T-cell (primary cell): ENCODE measurements at regions not wholly inside any gene's neighbourhood (a gene's known extent, or its start where the extent isn't known, plus 50 kb on each side); places are given as distances from the start of the nearest gene placed in this dataset.

Source experiments
- ATAC-seq, 4 experiments: fragments of 200-7000 bp in 3 of 4; fragments of 150-1000 bp in 1 of 4; cut with Tn5 transposase; replicated peaks in 1 of 4; 1 replicate in 3 of 4; 2 replicates in 1 of 4; pipeline ENCODE4 v1.10.0; 2021; ENCODE audit warnings: moderate library complexity in 3 of 4, mild to moderate bottlenecking in 2 of 4, moderate number of reproducible peaks in 1 of 4
- CTCF ChIA-PET, 2 donors: fragments of 300-600 bp; sonication (Branson Sonifier 250); formaldehyde crosslinking; loops; one replicate each; lab custom pipeline; 2022; ENCODE audit warnings: antibody characterized with exemption in 2 of 2; lab: Charles Lee
- POLR2A ChIA-PET, 2 donors: fragments of 300-600 bp; sonication (Branson Sonifier 250); formaldehyde crosslinking; loops; one replicate each; lab custom pipeline; 2022; ENCODE audit warnings: antibody characterized with exemption in 2 of 2; lab: Charles Lee
- DNase-seq, 35 experiments: peaks; one replicate each; pipeline versions ENCODE4 v3.0.0 to v3.0.0-alpha.2; 2013 to 2023
- H3K27ac ChIP-seq: one replicate; pipeline ENCODE4 v1.5.1; 2013; ENCODE audit warnings: low read length
- H3K27me3 ChIP-seq, 2 experiments: replicated peaks in 1 of 2; 1 replicate in 1 of 2; 2 replicates in 1 of 2; pipeline versions ENCODE4 v1.6.1 to v1.7.0; 2013; ENCODE audit warnings: low read length in 1 of 2, mixed read lengths in 1 of 2; ENCODE audit not compliant: control insufficient read depth in 2 of 2, insufficient read depth in 2 of 2; ENCODE audit errors: extremely low read depth in 1 of 2
- H3K36me3 ChIP-seq, 2 donors: 1 replicate in 1 of 2; 2 replicates in 1 of 2; pipeline versions ENCODE4 v1.6.1 to v1.7.0; 2013; ENCODE audit warnings: low read length in 1 of 2; ENCODE audit not compliant: control insufficient read depth in 2 of 2, insufficient read depth in 1 of 2; ENCODE audit errors: extremely low read depth in 1 of 2
- H3K4me1 ChIP-seq, 2 experiments: 1 replicate in 1 of 2; 2 replicates in 1 of 2; pipeline versions ENCODE4 v1.6.1 to v1.7.0; 2013; ENCODE audit warnings: low read length in 2 of 2, mixed read lengths in 1 of 2; ENCODE audit not compliant: insufficient read depth in 2 of 2, control insufficient read depth in 1 of 2; ENCODE audit errors: extremely low read depth in 1 of 2
- H3K4me3 ChIP-seq, 2 donors: 1 replicate in 1 of 2; 2 replicates in 1 of 2; pipeline versions ENCODE4 v1.5.1 to v1.7.0; 2013; ENCODE audit warnings: mild to moderate bottlenecking in 2 of 2, low read length in 1 of 2, moderate library complexity in 1 of 2; ENCODE audit not compliant: control insufficient read depth in 1 of 2; ENCODE audit errors: extremely low read depth in 1 of 2
- H3K9me3 ChIP-seq: 2 replicates; pipeline ENCODE4 v1.7.0; 2013
- H3K27ac Mint-ChIP-seq, 2 donors: one replicate each; pipeline ENCODE4 v1.8.0; 2020 to 2021; ENCODE audit warnings: mild to moderate bottlenecking in 2 of 2, mixed read lengths in 2 of 2
- H3K27me3 Mint-ChIP-seq, 2 donors: one replicate each; pipeline ENCODE4 v1.8.0; 2021 to 2022; ENCODE audit warnings: mixed read lengths in 2 of 2
- H3K36me3 Mint-ChIP-seq: one replicate; pipeline ENCODE4 v1.8.0; 2021; ENCODE audit warnings: mixed read lengths
- H3K4me1 Mint-ChIP-seq, 3 donors: one replicate each; pipeline ENCODE4 v1.8.0; 2020 to 2022; ENCODE audit warnings: mixed read lengths in 3 of 3, mild to moderate bottlenecking in 1 of 3
- H3K4me3 Mint-ChIP-seq, 3 donors: one replicate each; pipeline ENCODE4 v1.8.0; 2020 to 2022; ENCODE audit warnings: mild to moderate bottlenecking in 3 of 3, mixed read lengths in 3 of 3, moderate library complexity in 3 of 3
- H3K9me3 Mint-ChIP-seq, 3 donors: one replicate each; pipeline ENCODE4 v1.8.0; 2020 to 2022; ENCODE audit warnings: mixed read lengths in 3 of 3
- WGBS: methylation state at CpG from one replicate; pipeline ENCODE4 v1.1.5; 2013; ENCODE audit warnings: missing lambda C conversion rate; ENCODE audit not compliant: insufficient coverage; 5-methylcytosine and 5-hydroxymethylcytosine counted together

DNA sequence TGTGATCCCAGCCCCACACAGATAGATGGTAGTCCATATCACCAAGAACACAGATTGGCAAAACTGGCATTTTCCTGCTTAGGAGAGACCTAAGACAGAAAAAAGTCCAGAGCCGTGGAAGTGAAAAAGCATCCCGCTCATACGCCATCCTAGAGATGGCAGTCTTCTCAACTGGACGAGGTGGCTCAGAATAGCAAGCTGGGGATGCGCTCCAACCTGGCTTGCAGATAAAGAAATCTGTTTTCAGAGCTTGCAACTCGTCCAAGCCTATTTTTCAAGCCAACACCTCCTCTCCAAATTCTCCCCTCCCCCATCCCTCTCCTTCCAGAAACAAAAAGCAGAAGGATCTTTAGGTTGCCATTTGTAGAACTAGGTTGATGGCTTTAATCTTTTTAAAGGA lies 74.3 kb upstream of the OTX2 start:
- Mint-ChIP-seq H3K4me3 (no peak overlapping the region), H3K27me3 (peaks cover 21 to 41% of the 10 kb centered on the region in 2 donors)
- DNase-seq: no peak

DNA sequence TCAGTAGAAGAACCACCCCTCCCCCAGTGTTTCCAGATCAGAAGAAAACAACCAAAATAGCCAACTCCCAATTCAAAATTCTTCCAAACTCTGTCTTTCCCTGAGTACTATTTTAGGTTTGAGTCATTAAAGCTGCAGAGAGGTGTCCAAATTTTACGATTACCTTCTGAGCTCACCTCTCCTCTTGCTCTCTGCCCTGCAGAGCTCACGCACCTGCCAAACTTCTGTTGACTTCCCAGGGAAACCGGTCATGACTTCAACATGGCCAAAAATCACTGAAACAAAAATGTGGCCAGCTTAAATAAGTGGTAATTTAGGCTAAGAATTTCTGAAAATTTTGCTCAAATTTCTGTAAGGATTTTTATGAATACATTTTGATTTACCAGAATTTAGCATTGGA lies 70.9 kb upstream of the OTX2 start:
- no peak overlapping the region for H3K4me3 ChIP-seq
- H3K9me3 ChIP-seq: no peaks in the 10 kb centered on the region
- no CpG with 5 or more reads among the region's 3 CpGs for WGBS
- H3K27me3 Mint-ChIP-seq: peaks cover 15 to 34% of the 10 kb centered on the region in 2 donors
- no peaks in the 10 kb centered on the region for H3K4me1 Mint-ChIP-seq
- H3K27me3 ChIP-seq: peaks cover 5 to 7% of the 10 kb centered on the region in 2 experiments
- peaks cover 0 to 7% (median 0%) of the 10 kb centered on the region in 3 donors for H3K9me3 Mint-ChIP-seq
- no peaks in the 10 kb centered on the region for H3K4me1 ChIP-seq
- no peak overlapping the region for H3K27ac ChIP-seq
- H3K36me3 Mint-ChIP-seq: no peaks in the 10 kb centered on the region
- POLR2A ChIA-PET: no interaction called here
- H3K27ac Mint-ChIP-seq: no peak overlapping the region
- H3K4me3 Mint-ChIP-seq: no peak overlapping the region
- no peak for ATAC-seq
- DNase-seq: no peak
- CTCF ChIA-PET: no interaction called here
- H3K36me3 ChIP-seq: no peaks in the 10 kb centered on the region

More for the DNA sequence above, 74.3 kb upstream of the OTX2 start:
- POLR2A ChIA-PET: no interaction called here
- Mint-ChIP-seq H3K4me1 (no peaks in the 10 kb centered on the region), H3K36me3 (no peaks in the 10 kb centered on the region), H3K27ac (no peak overlapping the region), H3K9me3 (peaks cover 0 to 4% (median 0%) of the 10 kb centered on the region in 3 donors)
- no peaks in the 10 kb centered on the region for H3K9me3 ChIP-seq
- ATAC-seq: no peak
- CTCF ChIA-PET: no interaction called here
- H3K27ac ChIP-seq: no peak overlapping the region
- WGBS: 72% methylated on average over 5 of the region's 6 CpGs
- no peaks in the 10 kb centered on the region for H3K36me3 ChIP-seq
- no peak overlapping the region for H3K4me3 ChIP-seq
- peaks cover 0 to 5% of the 10 kb centered on the region in 2 experiments for H3K27me3 ChIP-seq
- no peaks in the 10 kb centered on the region for H3K4me1 ChIP-seq

GRCh38 chr14:56878766-56879165 lies 68.5 kb upstream of the OTX2 start:
- WGBS: 100% methylated on average over 1 of the region's 2 CpGs
- Histone ChIP-seq H3K9me3 (no peaks in the 10 kb centered on the region), H3K27me3 (peaks cover 2 to 7% of the 10 kb centered on the region in 2 experiments), H3K36me3 (no peaks in the 10 kb centered on the region), H3K27ac (no peak overlapping the region), H3K4me3 (no peak overlapping the region), H3K4me1 (no peaks in the 10 kb centered on the region)
- H3K9me3 Mint-ChIP-seq: peaks cover 0 to 7% (median 0%) of the 10 kb centered on the region in 3 donors
- H3K4me1 Mint-ChIP-seq: no peaks in the 10 kb centered on the region
- no peak for ATAC-seq
- peaks cover 15 to 34% of the 10 kb centered on the region in 2 donors for H3K27me3 Mint-ChIP-seq
- no peaks in the 10 kb centered on the region for H3K36me3 Mint-ChIP-seq
- no peak overlapping the region for H3K27ac Mint-ChIP-seq
- POLR2A ChIA-PET: no interaction called here
- DNase-seq: no peak
- CTCF ChIA-PET: no interaction called here
- no peak overlapping the region for H3K4me3 Mint-ChIP-seq

DNA sequence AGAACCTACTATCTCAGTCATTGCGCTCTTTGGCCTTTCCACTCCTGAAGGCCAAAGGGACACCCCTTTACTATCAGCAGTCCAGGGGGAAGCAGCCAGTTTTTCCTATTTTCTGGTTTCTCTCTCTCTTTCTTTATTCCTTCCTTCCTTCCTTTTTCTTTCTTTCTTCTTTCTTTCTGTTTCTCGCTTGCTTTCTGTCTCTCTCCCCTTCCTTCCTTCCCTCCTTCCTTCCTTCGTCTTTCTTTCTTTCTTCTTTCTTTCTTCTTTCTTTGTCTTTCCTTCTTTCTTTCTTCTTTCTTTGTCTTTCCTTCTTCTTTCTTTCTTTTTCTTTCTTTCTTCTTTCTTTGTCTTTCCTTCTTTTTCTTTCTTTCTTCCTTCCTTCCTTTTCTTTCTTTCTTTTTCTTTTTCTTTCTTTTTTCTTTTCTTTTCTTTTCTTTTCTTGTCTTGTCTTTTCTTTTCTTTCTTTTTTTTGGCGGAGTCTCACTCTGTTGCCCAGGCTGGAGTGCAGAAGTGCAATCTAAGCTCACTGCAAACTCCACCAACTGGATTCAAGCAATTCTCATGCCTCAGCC lies 64.9 kb upstream of the OTX2 start:
- peaks cover 13 to 26% of the 10 kb centered on the region in 2 donors for H3K27me3 Mint-ChIP-seq
- no peaks in the 10 kb centered on the region for H3K36me3 ChIP-seq
- ChIA-PET POLR2A (no interaction called here), CTCF (interaction anchor here in 1 of 2 donors (0.7 kb wide), 1 partner anchor 12 kb away, joined by 5 read pairs; no protein-coding TSS in a partner anchor)
- DNase-seq (no peak), ATAC-seq (no peak)
- H3K27ac Mint-ChIP-seq: no peak overlapping the region
- no peaks in the 10 kb centered on the region for H3K4me1 Mint-ChIP-seq
- H3K9me3 Mint-ChIP-seq: peaks cover 0 to 7% (median 0%) of the 10 kb centered on the region in 3 donors
- H3K36me3 Mint-ChIP-seq: no peaks in the 10 kb centered on the region
- no peak overlapping the region for H3K27ac ChIP-seq
- H3K9me3 ChIP-seq: no peaks in the 10 kb centered on the region
- H3K4me1 ChIP-seq: no peaks in the 10 kb centered on the region
- peaks cover 2 to 7% of the 10 kb centered on the region in 2 experiments for H3K27me3 ChIP-seq
- no peak overlapping the region for H3K4me3 ChIP-seq
- WGBS: 87% methylated on average over 3 of the region's 4 CpGs
- H3K4me3 Mint-ChIP-seq: no peak overlapping the region

- 20% methylated on average over 2 of the region's 5 CpGs for WGBS
- Histone ChIP-seq H3K9me3 (no peaks in the 10 kb centered on the region), H3K27ac (no peak overlapping the region), H3K36me3 (no peaks in the 10 kb centered on the region), H3K4me3 (no peak overlapping the region), H3K4me1 (no peaks in the 10 kb centered on the region), H3K27me3 (peaks cover 2 to 10% of the 10 kb centered on the region in 2 experiments)
- Mint-ChIP-seq H3K27me3 (peaks cover 10 to 22% of the 10 kb centered on the region in 2 donors), H3K36me3 (no peaks in the 10 kb centered on the region), H3K27ac (no peak overlapping the region), H3K4me3 (no peak overlapping the region), H3K4me1 (no peaks in the 10 kb centered on the region), H3K9me3 (peaks cover 0 to 3% (median 0%) of the 10 kb centered on the region in 3 donors)
- POLR2A ChIA-PET: no interaction called here
- CTCF ChIA-PET: no interaction called here
- DNase-seq: no peak
- no peak for ATAC-seq
These were observed 64.1 kb upstream of the OTX2 start for GRCh38 chr14:56874375-56874774.

GRCh38 chr14:56870336-56870735 lies 60.1 kb upstream of the OTX2 start:
- no peak overlapping the region for H3K4me3 Mint-ChIP-seq
- H3K36me3 Mint-ChIP-seq: no peaks in the 10 kb centered on the region

More at GRCh38 chr14:56870336-56870735, 60.1 kb upstream of the OTX2 start:
- H3K36me3 ChIP-seq: no peaks in the 10 kb centered on the region
- ATAC-seq (no peak), DNase-seq (no peak)
- H3K4me1 ChIP-seq: no peaks in the 10 kb centered on the region
- POLR2A ChIA-PET: no interaction called here
- CTCF ChIA-PET: no interaction called here
- no CpG with 5 or more reads among the region's 2 CpGs for WGBS
- H3K27ac ChIP-seq: no peak overlapping the region
- Mint-ChIP-seq H3K4me1 (no peaks in the 10 kb centered on the region), H3K9me3 (no peaks in the 10 kb centered on the region), H3K27me3 (peaks cover 0 to 14% of the 10 kb centered on the region in 2 donors), H3K27ac (no peak overlapping the region)
- H3K9me3 ChIP-seq: no peaks in the 10 kb centered on the region
- H3K27me3 ChIP-seq: peaks cover 2 to 6% of the 10 kb centered on the region in 2 experiments
- H3K4me3 ChIP-seq: no peak overlapping the region
